ENCODE measurements at regions not wholly inside any gene's neighbourhood (a gene's known extent, or its start where the extent isn't known, plus 50 kb on each side); places are given as distances from the start of the nearest gene placed in this dataset.

- TF ChIP-seq CTCF (IDR thresholded peaks at IDR 0.05; ENCODE audit: partially characterized antibody, unreplicated experiment) = no peak
- Mint-ChIP-seq H3K27me3 (ENCODE audit: unreplicated experiment) (no peaks in the 10 kb centered on the region), H3K9me3 (ENCODE audit: unreplicated experiment) (no peaks in the 10 kb centered on the region), H3K4me1 (ENCODE audit: low read depth, unreplicated experiment) (peaks cover 14% of the 10 kb centered on the region), H3K36me3 (ENCODE audit: unreplicated experiment) (no peaks in the 10 kb centered on the region), H3K4me3 (ENCODE audit: unreplicated experiment) (no peak overlapping the region), H3K27ac (ENCODE audit: unreplicated experiment) (no peak overlapping the region)
- no peak for DNase-seq
Measured at GRCh38 chr7:21044913-21045568, 258.4 kb upstream of the SP8 start.

DNA sequence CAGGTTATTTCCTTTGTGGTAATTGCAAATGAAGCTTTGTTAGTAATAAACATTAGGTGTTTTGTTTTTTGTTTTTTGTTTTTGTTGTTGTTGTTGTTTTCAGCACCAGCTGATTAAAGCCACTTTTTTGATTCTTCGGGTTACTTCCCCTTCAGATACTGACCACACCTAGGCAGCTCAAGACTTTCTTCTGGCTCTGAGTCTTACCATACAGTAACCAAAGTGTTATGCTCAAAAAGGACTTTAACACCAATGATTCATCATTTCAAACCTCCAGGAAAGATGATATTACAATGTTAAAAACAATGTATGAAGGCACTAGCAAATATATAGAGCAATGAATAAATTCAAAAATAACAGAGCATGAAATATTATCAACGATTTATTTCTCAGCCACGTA lies 265.2 kb upstream of the SP8 start:
- Mint-ChIP-seq H3K36me3 (ENCODE audit: unreplicated experiment) (no peaks in the 10 kb centered on the region), H3K27me3 (ENCODE audit: unreplicated experiment) (no peaks in the 10 kb centered on the region), H3K27ac (ENCODE audit: unreplicated experiment) (no peak overlapping the region), H3K4me1 (ENCODE audit: low read depth, unreplicated experiment) (no peaks in the 10 kb centered on the region), H3K4me3 (ENCODE audit: unreplicated experiment) (no peak overlapping the region), H3K9me3 (ENCODE audit: unreplicated experiment) (peaks cover 1% of the 10 kb centered on the region)
- DNase-seq = no peak
- TF ChIP-seq CTCF (IDR thresholded peaks at IDR 0.05; ENCODE audit: partially characterized antibody, unreplicated experiment) = no peak

- Mint-ChIP-seq H3K9me3 (ENCODE audit: unreplicated experiment) (peaks cover 1% of the 10 kb centered on the region), H3K4me3 (ENCODE audit: unreplicated experiment) (no peak overlapping the region), H3K4me1 (ENCODE audit: low read depth, unreplicated experiment) (no peaks in the 10 kb centered on the region), H3K36me3 (ENCODE audit: unreplicated experiment) (no peaks in the 10 kb centered on the region), H3K27ac (ENCODE audit: unreplicated experiment) (no peak overlapping the region), H3K27me3 (ENCODE audit: unreplicated experiment) (no peaks in the 10 kb centered on the region)
- no peak for DNase-seq
- no peak for TF ChIP-seq CTCF (IDR thresholded peaks at IDR 0.05; ENCODE audit: partially characterized antibody, unreplicated experiment)
Measured at GRCh38 chr7:21054427-21055112, 267.9 kb upstream of the SP8 start.

- H3K9me3 Mint-ChIP-seq (ENCODE audit: unreplicated experiment) = peaks cover 1% of the 10 kb centered on the region
- no peak for TF ChIP-seq CTCF (IDR thresholded peaks at IDR 0.05; ENCODE audit: partially characterized antibody, unreplicated experiment)
- no peak overlapping the region for H3K4me3 Mint-ChIP-seq (ENCODE audit: unreplicated experiment)
- no peaks in the 10 kb centered on the region for H3K27me3 Mint-ChIP-seq (ENCODE audit: unreplicated experiment)
- H3K27ac Mint-ChIP-seq (ENCODE audit: unreplicated experiment) = no peak overlapping the region
- no peak for DNase-seq
- H3K4me1 Mint-ChIP-seq (ENCODE audit: low read depth, unreplicated experiment) = no peaks in the 10 kb centered on the region
- H3K36me3 Mint-ChIP-seq (ENCODE audit: unreplicated experiment) = no peaks in the 10 kb centered on the region
Measured at GRCh38 chr7:21059069-21059468, 272.4 kb upstream of the SP8 start.

DNA sequence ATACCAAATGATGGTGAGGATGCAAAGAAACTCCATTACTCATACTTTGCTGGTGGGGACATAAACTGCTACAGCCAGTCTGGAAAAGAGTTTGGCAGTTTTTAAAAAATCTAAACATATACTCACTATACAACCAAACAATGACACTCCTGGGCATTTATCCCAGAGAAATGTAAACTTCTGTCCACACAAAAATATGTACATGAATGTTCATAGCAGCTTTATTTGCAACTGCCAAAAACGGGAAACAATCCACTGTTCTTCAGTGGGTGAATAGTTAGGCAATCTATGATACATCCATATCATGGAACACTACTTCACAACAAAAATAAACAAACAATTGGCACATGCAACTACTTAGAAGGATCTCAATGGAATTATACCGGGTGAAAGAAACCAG lies 276.4 kb upstream of the SP8 start:
- Mint-ChIP-seq H3K27me3 (ENCODE audit: unreplicated experiment) (no peaks in the 10 kb centered on the region), H3K9me3 (ENCODE audit: unreplicated experiment) (peaks cover 1% of the 10 kb centered on the region), H3K36me3 (ENCODE audit: unreplicated experiment) (no peaks in the 10 kb centered on the region), H3K4me3 (ENCODE audit: unreplicated experiment) (no peak overlapping the region), H3K4me1 (ENCODE audit: low read depth, unreplicated experiment) (no peaks in the 10 kb centered on the region), H3K27ac (ENCODE audit: unreplicated experiment) (no peak overlapping the region)
- TF ChIP-seq CTCF (IDR thresholded peaks at IDR 0.05; ENCODE audit: partially characterized antibody, unreplicated experiment) = no peak
- DNase-seq = no peak
